Endothelial cell of umbilical vein (primary cell): ENCODE measurements at regions not wholly inside any gene's neighbourhood (a gene's known extent, or its start where the extent isn't known, plus 50 kb on each side); places are given as distances from the start of the nearest gene placed in this dataset.

ENCODE experiments used
- BruUV-seq: library from RNA; stranded (reverse); fragments of 400-500 nt; replicated peaks from 2 replicates; lab custom pipeline; 2021; lab: Mats Ljungman, UMichigan
- CTCF ChIA-PET: fragments of 300-600, 350-600 bp; sonication (Branson Sonifier 250); formaldehyde crosslinking; loops from one replicate; lab custom pipeline; 2021; ENCODE audit warnings: antibody characterized with exemption, inconsistent platforms; lab: Charles Lee
- POLR2A ChIA-PET: fragments of 300-600, 350-600 bp; sonication (Branson Sonifier 250); formaldehyde crosslinking; loops from one replicate; lab custom pipeline; 2021; ENCODE audit warnings: antibody characterized with exemption, inconsistent platforms; lab: Charles Lee
- DNase-seq: peaks from one replicate; pipeline ENCODE4 v3.0.0-alpha.2; 2011; ENCODE audit warnings: low read depth, low spot score
- FAIRE-seq: peaks from 2 replicates; lab custom pipeline; 2011; peaks lifted over from hg19 to GRCh38; lab: Jason Lieb, UNC
- H2AFZ ChIP-seq: 2 replicates; pipeline ENCODE4 v1.6.0; 2012; ENCODE audit warnings: low read depth, low read length, control low read depth, inconsistent platforms
- H3K27ac ChIP-seq: 2 replicates; pipeline ENCODE4 v1.5.1; 2011; ENCODE audit warnings: low read depth, mild to moderate bottlenecking, control low read depth, low read length, moderate library complexity; ENCODE audit not compliant: insufficient read depth
- H3K27me3 ChIP-seq, 2 experiments: 2 replicates each; pipeline versions ENCODE4 v1.6.0 to v1.6.1; 2011; ENCODE audit warnings: low read length in 2 of 2, mixed read lengths in 1 of 2; ENCODE audit not compliant: control insufficient read depth in 2 of 2, insufficient read depth in 2 of 2
- H3K36me3 ChIP-seq, 2 experiments: 2 replicates in 1 of 2; 3 replicates in 1 of 2; pipeline ENCODE4 v1.5.1; 2011; ENCODE audit warnings: low read length in 2 of 2, mild to moderate bottlenecking in 1 of 2, moderate library complexity in 1 of 2; ENCODE audit not compliant: control insufficient read depth in 2 of 2, insufficient read depth in 2 of 2; ENCODE audit errors: extremely low read depth in 1 of 2
- H3K4me1 ChIP-seq: 3 replicates; pipeline ENCODE4 v1.5.1; 2011; ENCODE audit warnings: mild to moderate bottlenecking, low read length; ENCODE audit not compliant: control insufficient read depth, insufficient read depth; ENCODE audit errors: extremely low read depth
- H3K4me2 ChIP-seq: 2 replicates; pipeline ENCODE4 v1.6.1; 2011; ENCODE audit warnings: low read length, control low read depth, mixed read lengths; ENCODE audit not compliant: insufficient read depth
- H3K4me3 ChIP-seq, 3 experiments: fragments of 200-600 bp in 1 of 3; sonication (generic), shearing (Covaris generic) in 1 of 3; replicated peaks in 1 of 3; 2 replicates each; pipeline ENCODE4 v1.5.1; 2011 to 2016; ENCODE audit warnings: control low read depth in 3 of 3, low read length in 3 of 3, mild to moderate bottlenecking in 2 of 3, inconsistent platforms in 1 of 3, low read depth in 1 of 3, moderate library complexity in 1 of 3; ENCODE audit not compliant: insufficient read depth in 1 of 3
- H3K79me2 ChIP-seq: 2 replicates; pipeline ENCODE4 v1.6.0; 2012; ENCODE audit warnings: low read length, inconsistent platforms; ENCODE audit not compliant: control insufficient read depth, insufficient read depth
- H3K9ac ChIP-seq: replicated peaks from 2 replicates; pipeline ENCODE3; 2011; ENCODE audit warnings: low read length, control low read depth; ENCODE audit not compliant: insufficient read depth; ENCODE audit errors: extremely low read depth
- H3K9me1 ChIP-seq: replicated peaks from 3 replicates; pipeline ENCODE4 v1.6.0; 2011; ENCODE audit warnings: mild to moderate bottlenecking, low read length; ENCODE audit not compliant: control insufficient read depth, insufficient read depth; ENCODE audit errors: extremely low read depth
- H3K9me3 ChIP-seq: replicated peaks from 2 replicates; pipeline ENCODE4 v1.5.1; 2012; ENCODE audit warnings: low read length, inconsistent platforms; ENCODE audit not compliant: control insufficient read depth, insufficient read depth
- H4K20me1 ChIP-seq: replicated peaks from 2 replicates; pipeline ENCODE3; 2011; ENCODE audit warnings: mild to moderate bottlenecking, low read length; ENCODE audit not compliant: control insufficient read depth, insufficient read depth; ENCODE audit errors: extremely low read depth
- CTCF ChIP-seq, 2 donors: IDR thresholded peaks; 1 replicate in 1 of 2; 2 replicates in 1 of 2; pipeline ENCODE4 v1.5.1; 2011; ENCODE audit warnings: low read length in 2 of 2, mild to moderate bottlenecking in 2 of 2, moderate library complexity in 2 of 2, control low read depth in 1 of 2, inconsistent platforms in 1 of 2, low read depth in 1 of 2; ENCODE audit not compliant: insufficient read depth in 1 of 2; ENCODE audit errors: extremely low read depth in 1 of 2
- EZH2 ChIP-seq: IDR thresholded peaks from 2 replicates; pipeline ENCODE4 v1.6.1; 2012; ENCODE audit warnings: borderline replicate concordance, low read depth, mild to moderate bottlenecking, moderate library complexity, low read length, inconsistent platforms; ENCODE audit not compliant: severe bottlenecking
- FOS ChIP-seq: IDR thresholded peaks from 2 replicates; pipeline ENCODE4 v1.6.1; 2011; ENCODE audit warnings: mild to moderate bottlenecking, low read length, moderate library complexity, borderline replicate concordance; ENCODE audit not compliant: insufficient read depth
- GATA2 ChIP-seq: IDR thresholded peaks from 2 replicates; pipeline ENCODE4 v1.7.0; 2011; ENCODE audit warnings: low read depth, mild to moderate bottlenecking, moderate library complexity, mixed read lengths, low read length; ENCODE audit not compliant: insufficient read length, insufficient read depth
- JUN ChIP-seq: IDR thresholded peaks from 2 replicates; pipeline ENCODE4 v1.6.1; 2011; ENCODE audit warnings: borderline replicate concordance, low read depth; ENCODE audit not compliant: insufficient read length, insufficient read depth
- MAX ChIP-seq: IDR thresholded peaks from 2 replicates; pipeline ENCODE4 v1.6.1; 2011; ENCODE audit not compliant: insufficient read depth, insufficient read length
- MYC ChIP-seq: IDR thresholded peaks from one replicate; pipeline ENCODE4 v1.6.1; 2011; ENCODE audit warnings: mild to moderate bottlenecking, low read depth, low read length
- POLR2A ChIP-seq: IDR thresholded peaks from 2 replicates; pipeline ENCODE4 v1.6.1; 2012; ENCODE audit warnings: low read depth, mild to moderate bottlenecking, control low read depth, low read length
- POLR2AphosphoS5 ChIP-seq: IDR thresholded peaks from 2 replicates; pipeline ENCODE4 v1.6.1; 2012; ENCODE audit warnings: low read depth, mild to moderate bottlenecking, control low read depth, low read length, moderate library complexity; ENCODE audit not compliant: insufficient read depth
- dilution Hi-C: fragments of 300-500 bp; cut with MboI; formaldehyde crosslinking; loops from one replicate; pipeline ENCODE4 v1.15.0; 2019; ENCODE audit warnings: low sequenced_read_pairs; ENCODE audit not compliant: extremely low pct_ligation_motif_present
- intact Hi-C: fragments of 100-400 bp; cut with micrococcal nuclease; formaldehyde crosslinking; loops from one replicate; pipeline ENCODE4 v1.10.0; 2022

DNA sequence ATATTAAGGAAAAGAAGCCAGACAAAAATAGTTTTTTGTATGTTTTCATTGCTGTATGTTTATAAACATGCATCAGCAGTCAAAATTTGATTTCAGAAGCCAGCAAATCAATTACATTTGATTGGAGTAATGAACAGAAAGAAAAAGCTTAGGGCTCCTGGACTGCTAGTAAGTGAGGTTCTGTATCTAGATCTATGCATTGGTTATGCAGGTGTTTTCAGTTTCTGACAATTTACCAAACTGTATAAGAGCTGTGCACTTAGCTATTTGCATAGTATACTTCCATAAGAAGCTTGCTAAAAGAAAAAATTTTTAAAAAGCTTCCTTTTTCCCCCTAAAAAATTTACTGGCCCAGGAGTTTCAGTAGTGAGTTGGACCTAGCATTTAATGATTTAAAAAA is 881.6 kb downstream of the PCDH7 start:
- dilution Hi-C loops (no loop called here), intact Hi-C loops (no loop called here)
- H3K4me3 ChIP-seq = no peak overlapping the region
- no TSS peak for BruUV-seq
- H4K20me1 ChIP-seq = no peaks in the 10 kb centered on the region
- DNase-seq (no peak), FAIRE-seq (no peak)
- no peak overlapping the region for H2AFZ ChIP-seq
- H3K79me2 ChIP-seq = no peaks in the 10 kb centered on the region
- no peaks in the 10 kb centered on the region for H3K9me3 ChIP-seq
- H3K4me1 ChIP-seq = no peaks in the 10 kb centered on the region
- H3K27ac ChIP-seq = no peak overlapping the region
- TF ChIP-seq POLR2AphosphoS5 (no peak), JUN (no peak), MAX (no peak), FOS (no peak), GATA2 (no peak), EZH2 (no peak), MYC (no peak), POLR2A (no peak)
- H3K27me3 ChIP-seq = no peaks in the 10 kb centered on the region
- POLR2A ChIA-PET = no interaction called here
- H3K9ac ChIP-seq = no peak overlapping the region
- CTCF ChIA-PET = interaction anchor here (1.2 kb wide), 1 partner anchor 73 kb away, joined by 3 read pairs; no protein-coding TSS in a partner anchor
- no peak overlapping the region for H3K4me2 ChIP-seq
- no peaks in the 10 kb centered on the region for H3K9me1 ChIP-seq
- no peaks in the 10 kb centered on the region for H3K36me3 ChIP-seq

DNA sequence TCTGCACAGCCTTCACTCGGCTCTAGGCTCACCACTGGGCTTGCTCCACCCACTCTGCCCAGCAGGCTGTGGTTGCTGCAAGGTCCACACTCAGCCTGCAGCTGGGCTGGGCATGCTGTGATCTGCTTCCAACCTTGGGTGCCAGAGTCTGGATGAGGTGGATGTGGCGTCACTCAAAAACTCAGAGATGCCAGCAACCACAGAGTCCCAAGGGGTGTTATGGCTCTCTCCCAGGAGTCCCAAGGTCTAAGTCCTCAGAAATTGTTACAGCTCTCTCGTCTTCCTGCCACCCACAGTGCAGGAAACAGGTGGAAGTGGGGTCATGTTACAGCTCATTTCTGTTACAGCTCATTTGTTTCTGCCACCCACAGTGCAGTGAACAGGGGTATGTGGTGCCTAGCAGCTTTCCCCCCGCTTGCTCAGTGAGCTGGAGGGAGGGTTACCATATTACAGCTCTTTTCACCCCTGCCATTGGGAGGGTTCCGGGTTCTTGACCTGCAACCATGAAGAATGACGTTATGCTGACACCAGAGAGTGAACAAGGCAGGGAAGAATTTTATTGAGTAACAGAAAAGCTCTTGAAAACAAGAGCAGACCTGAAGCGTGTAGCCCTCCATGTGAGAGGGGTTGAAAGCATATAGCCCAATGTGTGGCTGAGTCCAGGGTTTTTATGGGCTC is 893.9 kb downstream of the PCDH7 start:
- CTCF ChIA-PET = interaction anchor here (0.8 to 1.4 kb wide), 2 partner anchors 10 to 61 kb away, joined by 4 to 6 read pairs; no protein-coding TSS in a partner anchor

More for the DNA sequence above, 893.9 kb downstream of the PCDH7 start:
- H2AFZ ChIP-seq = no peak overlapping the region
- BruUV-seq = no TSS peak
- H3K27ac ChIP-seq = no peak overlapping the region
- H3K4me1 ChIP-seq = no peaks in the 10 kb centered on the region
- no peak for FAIRE-seq
- H3K27me3 ChIP-seq = no peaks in the 10 kb centered on the region
- no peaks in the 10 kb centered on the region for H3K9me1 ChIP-seq
- H3K9ac ChIP-seq = no peak overlapping the region
- TF ChIP-seq JUN = no peak
- TF ChIP-seq GATA2 = no peak
- TF ChIP-seq POLR2A = no peak
- no peak for TF ChIP-seq MYC
- TF ChIP-seq MAX = no peak
- TF ChIP-seq FOS = no peak
- TF ChIP-seq CTCF (IDR thresholded peaks at IDR 0.05; ENCODE audit: extremely low read depth in 1 of 2, insufficient read depth in 1 of 2, low read depth in 1 of 2, low read length in 2 of 2) = no peak
- TF ChIP-seq POLR2AphosphoS5 = no peak
- no peak for TF ChIP-seq EZH2
- no peaks in the 10 kb centered on the region for H4K20me1 ChIP-seq
- no peak overlapping the region for H3K4me2 ChIP-seq
- dilution Hi-C loops (no loop called here), intact Hi-C loops (no loop called here)
- no peak for DNase-seq
- no peak overlapping the region for H3K4me3 ChIP-seq
- no peaks in the 10 kb centered on the region for H3K36me3 ChIP-seq
- POLR2A ChIA-PET = no interaction called here
- no peaks in the 10 kb centered on the region for H3K79me2 ChIP-seq
- no peaks in the 10 kb centered on the region for H3K9me3 ChIP-seq
